HCT116 (cell line): ENCODE measurements at regions not wholly inside any gene's neighbourhood (a gene's known extent, or its start where the extent isn't known, plus 50 kb on each side); places are given as distances from the start of the nearest gene placed in this dataset.

ENCODE experiments used
- EZH2 ChIP-seq: fragments of 200-600 bp; sonication (generic); IDR thresholded peaks from 2 replicates; pipeline ENCODE4 v1.6.1; 2017; ENCODE audit warnings: antibody characterized with exemption, mixed run types
- EZH2phosphoT487 ChIP-seq: fragments of 200-600 bp; IDR thresholded peaks from 2 replicates; pipeline ENCODE4 v1.6.1; 2018; ENCODE audit warnings: antibody characterized with exemption, borderline replicate concordance
- JUND ChIP-seq: IDR thresholded peaks from 2 replicates; pipeline ENCODE4 v1.6.1; 2012
- POLR2A ChIP-seq: IDR thresholded peaks from 2 replicates; pipeline ENCODE4 v1.7.0; 2011; ENCODE audit warnings: borderline replicate concordance; ENCODE audit not compliant: insufficient read depth, insufficient read length; ENCODE audit errors: extremely low read depth
- POLR2AphosphoS5 ChIP-seq: IDR thresholded peaks from 2 replicates; pipeline ENCODE4 v1.6.1; 2011; ENCODE audit warnings: mild to moderate bottlenecking, low read depth, low read length, moderate library complexity
- SIN3A ChIP-seq: IDR thresholded peaks from 2 replicates; pipeline ENCODE4 v1.6.1; 2012; ENCODE audit warnings: low read depth
- SP1 ChIP-seq: IDR thresholded peaks from 2 replicates; pipeline ENCODE4 v1.6.1; 2012; ENCODE audit warnings: low read depth
- SRF ChIP-seq: IDR thresholded peaks from 2 replicates; pipeline ENCODE4 v1.6.1; 2012; ENCODE audit warnings: low read depth
- TCF7L2 ChIP-seq: IDR thresholded peaks from 2 replicates; pipeline ENCODE4 v1.7.0; 2011; ENCODE audit warnings: borderline replicate concordance, inconsistent platforms; ENCODE audit not compliant: insufficient read depth, insufficient read length; ENCODE audit errors: extremely low read depth
- YY1 ChIP-seq: IDR thresholded peaks from 2 replicates; pipeline ENCODE4 v1.6.1; 2011; ENCODE audit warnings: low read length, low read depth, moderate library complexity, mild to moderate bottlenecking; ENCODE audit not compliant: insufficient replicate concordance; ENCODE audit errors: extremely low read depth
- ZFX ChIP-seq: fragments of 450-650 bp; IDR thresholded peaks from 2 replicates; pipeline ENCODE4 v1.6.1; 2017
- TF ChIP-seq, protein P1 (sequence below): IDR thresholded peaks from 2 replicates; pipeline ENCODE4 v1.6.1; 2011; ENCODE audit warnings: mild to moderate bottlenecking, low read length, moderate library complexity; ENCODE audit not compliant: insufficient replicate concordance; ENCODE audit errors: extremely low read depth
- TF ChIP-seq, protein P2 (sequence below): IDR thresholded peaks from 2 replicates; pipeline ENCODE4 v1.6.1; 2012; ENCODE audit warnings: low read depth
- TF ChIP-seq, protein P3 (sequence below), 3 experiments: fragments of 200-600 bp in 1 of 3; sonication (generic) in 1 of 3; IDR thresholded peaks in 2 of 3; conservative IDR thresholded peaks in 1 of 3; 2 replicates each; pipeline ENCODE4 v1.5.1; 2012 to 2017; ENCODE audit warnings: low read depth in 2 of 3, low read length in 2 of 3, antibody characterized with exemption in 1 of 3, borderline replicate concordance in 1 of 3, control low read depth in 1 of 3, mild to moderate bottlenecking in 1 of 3, mixed read lengths in 1 of 3, mixed run types in 1 of 3, moderate library complexity in 1 of 3; ENCODE audit not compliant: insufficient read depth in 1 of 3

DNA sequence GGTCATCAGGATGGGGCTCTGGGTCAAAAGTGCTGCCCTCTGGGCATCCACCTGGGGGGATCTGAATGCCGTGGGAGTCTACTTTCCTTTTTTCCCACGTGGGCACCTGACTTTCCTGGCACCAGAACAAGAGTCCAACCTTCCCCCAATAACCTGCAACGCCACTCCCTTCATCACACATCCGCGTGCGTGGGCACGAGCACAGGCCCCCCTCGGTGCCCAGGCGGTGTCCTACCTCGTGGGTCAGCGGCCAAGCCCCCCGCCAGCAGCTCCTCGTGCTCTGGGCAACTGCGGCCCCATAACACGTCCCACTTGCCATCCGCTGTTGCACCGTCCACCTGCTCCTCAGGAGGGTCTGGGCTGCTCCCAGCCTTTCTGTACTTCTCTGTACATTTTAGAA lies 87.0 kb downstream of the YTHDF1 start:
- TF ChIP-seq, protein P1, sequence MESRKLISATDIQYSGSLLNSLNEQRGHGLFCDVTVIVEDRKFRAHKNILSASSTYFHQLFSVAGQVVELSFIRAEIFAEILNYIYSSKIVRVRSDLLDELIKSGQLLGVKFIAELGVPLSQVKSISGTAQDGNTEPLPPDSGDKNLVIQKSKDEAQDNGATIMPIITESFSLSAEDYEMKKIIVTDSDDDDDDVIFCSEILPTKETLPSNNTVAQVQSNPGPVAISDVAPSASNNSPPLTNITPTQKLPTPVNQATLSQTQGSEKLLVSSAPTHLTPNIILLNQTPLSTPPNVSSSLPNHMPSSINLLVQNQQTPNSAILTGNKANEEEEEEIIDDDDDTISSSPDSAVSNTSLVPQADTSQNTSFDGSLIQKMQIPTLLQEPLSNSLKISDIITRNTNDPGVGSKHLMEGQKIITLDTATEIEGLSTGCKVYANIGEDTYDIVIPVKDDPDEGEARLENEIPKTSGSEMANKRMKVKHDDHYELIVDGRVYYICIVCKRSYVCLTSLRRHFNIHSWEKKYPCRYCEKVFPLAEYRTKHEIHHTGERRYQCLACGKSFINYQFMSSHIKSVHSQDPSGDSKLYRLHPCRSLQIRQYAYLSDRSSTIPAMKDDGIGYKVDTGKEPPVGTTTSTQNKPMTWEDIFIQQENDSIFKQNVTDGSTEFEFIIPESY: no peak
- TF ChIP-seq, protein P2, sequence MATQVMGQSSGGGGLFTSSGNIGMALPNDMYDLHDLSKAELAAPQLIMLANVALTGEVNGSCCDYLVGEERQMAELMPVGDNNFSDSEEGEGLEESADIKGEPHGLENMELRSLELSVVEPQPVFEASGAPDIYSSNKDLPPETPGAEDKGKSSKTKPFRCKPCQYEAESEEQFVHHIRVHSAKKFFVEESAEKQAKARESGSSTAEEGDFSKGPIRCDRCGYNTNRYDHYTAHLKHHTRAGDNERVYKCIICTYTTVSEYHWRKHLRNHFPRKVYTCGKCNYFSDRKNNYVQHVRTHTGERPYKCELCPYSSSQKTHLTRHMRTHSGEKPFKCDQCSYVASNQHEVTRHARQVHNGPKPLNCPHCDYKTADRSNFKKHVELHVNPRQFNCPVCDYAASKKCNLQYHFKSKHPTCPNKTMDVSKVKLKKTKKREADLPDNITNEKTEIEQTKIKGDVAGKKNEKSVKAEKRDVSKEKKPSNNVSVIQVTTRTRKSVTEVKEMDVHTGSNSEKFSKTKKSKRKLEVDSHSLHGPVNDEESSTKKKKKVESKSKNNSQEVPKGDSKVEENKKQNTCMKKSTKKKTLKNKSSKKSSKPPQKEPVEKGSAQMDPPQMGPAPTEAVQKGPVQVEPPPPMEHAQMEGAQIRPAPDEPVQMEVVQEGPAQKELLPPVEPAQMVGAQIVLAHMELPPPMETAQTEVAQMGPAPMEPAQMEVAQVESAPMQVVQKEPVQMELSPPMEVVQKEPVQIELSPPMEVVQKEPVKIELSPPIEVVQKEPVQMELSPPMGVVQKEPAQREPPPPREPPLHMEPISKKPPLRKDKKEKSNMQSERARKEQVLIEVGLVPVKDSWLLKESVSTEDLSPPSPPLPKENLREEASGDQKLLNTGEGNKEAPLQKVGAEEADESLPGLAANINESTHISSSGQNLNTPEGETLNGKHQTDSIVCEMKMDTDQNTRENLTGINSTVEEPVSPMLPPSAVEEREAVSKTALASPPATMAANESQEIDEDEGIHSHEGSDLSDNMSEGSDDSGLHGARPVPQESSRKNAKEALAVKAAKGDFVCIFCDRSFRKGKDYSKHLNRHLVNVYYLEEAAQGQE: no peak
- TF ChIP-seq, protein P3, sequence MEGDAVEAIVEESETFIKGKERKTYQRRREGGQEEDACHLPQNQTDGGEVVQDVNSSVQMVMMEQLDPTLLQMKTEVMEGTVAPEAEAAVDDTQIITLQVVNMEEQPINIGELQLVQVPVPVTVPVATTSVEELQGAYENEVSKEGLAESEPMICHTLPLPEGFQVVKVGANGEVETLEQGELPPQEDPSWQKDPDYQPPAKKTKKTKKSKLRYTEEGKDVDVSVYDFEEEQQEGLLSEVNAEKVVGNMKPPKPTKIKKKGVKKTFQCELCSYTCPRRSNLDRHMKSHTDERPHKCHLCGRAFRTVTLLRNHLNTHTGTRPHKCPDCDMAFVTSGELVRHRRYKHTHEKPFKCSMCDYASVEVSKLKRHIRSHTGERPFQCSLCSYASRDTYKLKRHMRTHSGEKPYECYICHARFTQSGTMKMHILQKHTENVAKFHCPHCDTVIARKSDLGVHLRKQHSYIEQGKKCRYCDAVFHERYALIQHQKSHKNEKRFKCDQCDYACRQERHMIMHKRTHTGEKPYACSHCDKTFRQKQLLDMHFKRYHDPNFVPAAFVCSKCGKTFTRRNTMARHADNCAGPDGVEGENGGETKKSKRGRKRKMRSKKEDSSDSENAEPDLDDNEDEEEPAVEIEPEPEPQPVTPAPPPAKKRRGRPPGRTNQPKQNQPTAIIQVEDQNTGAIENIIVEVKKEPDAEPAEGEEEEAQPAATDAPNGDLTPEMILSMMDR (IDR thresholded peaks at IDR 0.05 in 2 of 3, conservative IDR thresholded peaks at IDR 0.05 in 1 of 3; ENCODE audit: borderline replicate concordance in 1 of 3, insufficient read depth in 1 of 3, low read depth in 2 of 3, low read length in 2 of 3): no peak
- TF ChIP-seq JUND: no peak
- no peak for TF ChIP-seq SP1
- TF ChIP-seq POLR2A: no peak
- TF ChIP-seq POLR2AphosphoS5: no peak
- no peak for TF ChIP-seq YY1
- no peak for TF ChIP-seq EZH2
- TF ChIP-seq TCF7L2: no peak
- no peak for TF ChIP-seq EZH2phosphoT487
- TF ChIP-seq SIN3A: no peak
- no peak for TF ChIP-seq SRF
- no peak for TF ChIP-seq ZFX
